H1 (cell line): ENCODE measurements at regions not wholly inside any gene's neighbourhood (a gene's known extent, or its start where the extent isn't known, plus 50 kb on each side); places are given as distances from the start of the nearest gene placed in this dataset.

Experiments used
- CTCF ChIA-PET: fragments of 300-600 bp; sonication (Branson Sonifier 250); formaldehyde crosslinking; loops from one replicate; lab custom pipeline; 2021; ENCODE audit not compliant: partially characterized antibody; lab: Charles Lee
- POLR2A ChIA-PET: fragments of 300-600 bp; sonication (Branson Sonifier 250); formaldehyde crosslinking; loops from one replicate; lab custom pipeline; 2021; ENCODE audit warnings: inconsistent platforms; ENCODE audit not compliant: partially characterized antibody; lab: Charles Lee
- DNase-seq, 2 experiments: peaks; one replicate each; pipeline versions ENCODE4 v3.0.0 to v3.0.0-alpha.2; 2010 to 2022; ENCODE audit warnings: low spot score in 2 of 2, low read depth in 1 of 2, mixed read lengths in 1 of 2
- FAIRE-seq: peaks from 2 replicates; lab custom pipeline; 2011; peaks lifted over from hg19 to GRCh38; lab: Jason Lieb, UNC
- H2AFZ ChIP-seq: 2 replicates; pipeline ENCODE4 v1.8.1; 2012; ENCODE audit warnings: low read length, inconsistent platforms
- H2AK5ac ChIP-seq: 2 replicates; pipeline ENCODE4 v1.6.1; 2013; ENCODE audit warnings: low read depth, low read length
- H2BK120ac ChIP-seq: replicated peaks from 2 replicates; pipeline ENCODE3; 2013; ENCODE audit warnings: low read depth, low read length, inconsistent platforms
- H2BK12ac ChIP-seq: 2 replicates; pipeline ENCODE4 v1.6.1; 2013; ENCODE audit warnings: low read depth, low read length
- H2BK15ac ChIP-seq: 2 replicates; pipeline ENCODE4 v1.6.1; 2013; ENCODE audit warnings: low read length
- H2BK20ac ChIP-seq: 2 replicates; pipeline ENCODE4 v1.6.1; 2013; ENCODE audit warnings: low read length
- H2BK5ac ChIP-seq: 2 replicates; pipeline ENCODE4 v1.6.1; 2013; ENCODE audit warnings: low read depth, low read length
- H3K14ac ChIP-seq: 2 replicates; pipeline ENCODE4 v1.6.1; 2013; ENCODE audit warnings: inconsistent platforms; ENCODE audit not compliant: insufficient read length
- H3K18ac ChIP-seq: 2 replicates; pipeline ENCODE4 v1.6.1; 2013; ENCODE audit warnings: low read length; ENCODE audit errors: extremely low read depth
- H3K23ac ChIP-seq: 2 replicates; pipeline ENCODE4 v1.6.1; 2013; ENCODE audit warnings: inconsistent platforms; ENCODE audit not compliant: insufficient read length
- H3K23me2 ChIP-seq: 2 replicates; pipeline ENCODE4 v1.6.1; 2013; ENCODE audit warnings: low read depth, low read length
- H3K27ac ChIP-seq: 2 replicates; pipeline ENCODE4 v1.6.1; 2011; ENCODE audit warnings: low read depth, low read length, inconsistent platforms
- H3K27me3 ChIP-seq, 4 experiments: replicated peaks in 1 of 4; 1 replicate in 1 of 4; 2 replicates in 3 of 4; pipeline versions ENCODE4 v1.6.1 to v1.8.1; 2011 to 2013; ENCODE audit warnings: low read length in 3 of 4, mild to moderate bottlenecking in 3 of 4, inconsistent platforms in 2 of 4, mixed read lengths in 2 of 4, moderate library complexity in 1 of 4; ENCODE audit not compliant: control insufficient read depth in 3 of 4, insufficient read depth in 3 of 4; ENCODE audit errors: extremely low read depth in 1 of 4
- H3K36me3 ChIP-seq, 4 experiments: 2 replicates each; pipeline versions ENCODE4 v1.6.1 to v1.8.1; 2011 to 2013; ENCODE audit warnings: mild to moderate bottlenecking in 4 of 4, low read length in 3 of 4, moderate library complexity in 2 of 4, control low read depth in 1 of 4, inconsistent platforms in 1 of 4; ENCODE audit not compliant: insufficient read depth in 4 of 4, control insufficient read depth in 2 of 4
- H3K4ac ChIP-seq: replicated peaks from 2 replicates; pipeline ENCODE3; 2013; ENCODE audit warnings: low read length, low read depth, mixed read lengths, inconsistent platforms; ENCODE audit not compliant: insufficient read length
- H3K4me1 ChIP-seq, 4 experiments: replicated peaks in 1 of 4; 1 replicate in 1 of 4; 2 replicates in 3 of 4; pipeline versions ENCODE4 v1.6.1 to v1.8.1; 2011 to 2013; ENCODE audit warnings: low read length in 3 of 4, inconsistent platforms in 2 of 4, mixed read lengths in 1 of 4; ENCODE audit not compliant: insufficient read depth in 4 of 4, control insufficient read depth in 3 of 4
- H3K4me2 ChIP-seq, 2 experiments: 2 replicates each; pipeline versions ENCODE4 v1.6.1 to v1.8.1; 2011 to 2013; ENCODE audit warnings: low read depth in 2 of 2, low read length in 2 of 2, control low read depth in 1 of 2, inconsistent platforms in 1 of 2, mild to moderate bottlenecking in 1 of 2; ENCODE audit not compliant: insufficient read depth in 1 of 2
- H3K4me3 ChIP-seq, 4 experiments: fragments of 200-600, 300-600 bp in 1 of 4; sonication (generic), shearing (Covaris generic), sonication (Bioruptor Twin) in 1 of 4; 2 replicates each; pipeline versions ENCODE4 v1.5.1 to v1.8.1; 2011 to 2016; ENCODE audit warnings: low read length in 4 of 4, low read depth in 3 of 4, control low read depth in 2 of 4, inconsistent platforms in 2 of 4, mild to moderate bottlenecking in 2 of 4, mixed read lengths in 1 of 4, moderate library complexity in 1 of 4; ENCODE audit not compliant: insufficient read depth in 2 of 4; ENCODE audit errors: extremely low read depth in 1 of 4
- H3K56ac ChIP-seq: replicated peaks from 2 replicates; pipeline ENCODE3; 2013; ENCODE audit warnings: low read depth, mild to moderate bottlenecking, mixed read lengths, low read length, inconsistent platforms; ENCODE audit not compliant: insufficient read length
- H3K79me1 ChIP-seq: 2 replicates; pipeline ENCODE4 v1.6.1; 2013; ENCODE audit warnings: low read depth, low read length, control low read depth
- H3K79me2 ChIP-seq, 2 experiments: 2 replicates each; pipeline versions ENCODE4 v1.6.1 to v1.8.1; 2012 to 2013; ENCODE audit warnings: low read length in 2 of 2, mild to moderate bottlenecking in 2 of 2, inconsistent platforms in 1 of 2; ENCODE audit not compliant: insufficient read depth in 2 of 2, control insufficient read depth in 1 of 2
- H3K9ac ChIP-seq, 4 experiments: replicated peaks in 1 of 4; 1 replicate in 1 of 4; 2 replicates in 3 of 4; pipeline versions ENCODE4 v1.6.1 to v1.8.1; 2011 to 2013; ENCODE audit warnings: low read depth in 3 of 4, low read length in 3 of 4, control low read depth in 2 of 4, mild to moderate bottlenecking in 2 of 4, moderate library complexity in 2 of 4, inconsistent platforms in 1 of 4; ENCODE audit errors: extremely low read depth in 1 of 4
- H3K9me3 ChIP-seq, 2 experiments: 2 replicates each; pipeline versions ENCODE4 v1.6.1 to v1.8.1; 2012 to 2013; ENCODE audit warnings: mild to moderate bottlenecking in 2 of 2, moderate library complexity in 2 of 2, control low read depth in 1 of 2, inconsistent platforms in 1 of 2, low read depth in 1 of 2, low read length in 1 of 2, mixed read lengths in 1 of 2; ENCODE audit not compliant: insufficient read depth in 2 of 2
- H4K20me1 ChIP-seq, 2 experiments: replicated peaks in 1 of 2; 2 replicates each; pipeline versions ENCODE3 to v1.8.1; 2011 to 2013; ENCODE audit warnings: inconsistent platforms in 2 of 2, low read length in 2 of 2, mild to moderate bottlenecking in 1 of 2; ENCODE audit not compliant: insufficient read depth in 2 of 2, control insufficient read depth in 1 of 2
- H4K5ac ChIP-seq: 2 replicates; pipeline ENCODE4 v1.6.1; 2013; ENCODE audit warnings: low read length, low read depth, mixed read lengths, inconsistent platforms; ENCODE audit not compliant: insufficient read length
- H4K8ac ChIP-seq: 2 replicates; pipeline ENCODE4 v1.8.0; 2013; ENCODE audit warnings: mild to moderate bottlenecking, moderate library complexity, low read length, inconsistent platforms; ENCODE audit not compliant: insufficient read depth; ENCODE audit errors: extremely low read depth
- H4K91ac ChIP-seq: replicated peaks from 2 replicates; pipeline ENCODE3; 2013; ENCODE audit warnings: low read length, mixed read lengths, inconsistent platforms; ENCODE audit not compliant: insufficient read length
- CBX8 ChIP-seq: fragments of 300-800, 300-1000 bp; sonication (generic); IDR thresholded peaks from 2 replicates; pipeline ENCODE4 v1.7.1; 2016; ENCODE audit warnings: low read depth, low read length, borderline replicate concordance
- KDM5A ChIP-seq: fragments of 200-600 bp; IDR thresholded peaks from 2 replicates; pipeline ENCODE4 v1.7.1; 2012; ENCODE audit warnings: mild to moderate bottlenecking, low read length, inconsistent platforms, mixed read lengths
- MAFK ChIP-seq: IDR thresholded peaks from 2 replicates; pipeline ENCODE4 v1.6.1; 2012; ENCODE audit warnings: low read depth, mild to moderate bottlenecking, improper control_type of control experiment, low read length
- SIN3A ChIP-seq, 2 experiments: IDR thresholded peaks in 1 of 2; conservative IDR thresholded peaks in 1 of 2; 2 replicates each; pipeline ENCODE4 v1.6.1; 2011 to 2012; ENCODE audit warnings: low read length in 2 of 2, improper control_type of control experiment in 1 of 2, low read depth in 1 of 2, mild to moderate bottlenecking in 1 of 2
- SRF ChIP-seq: IDR thresholded peaks from 2 replicates; pipeline ENCODE4 v1.6.1; 2011; ENCODE audit warnings: mild to moderate bottlenecking, low read depth, low read length, moderate library complexity
- TCF12 ChIP-seq: IDR thresholded peaks from 2 replicates; pipeline ENCODE4 v1.6.1; 2011; ENCODE audit warnings: low read depth, mild to moderate bottlenecking, low read length
- WGBS, 2 experiments: shearing (Covaris generic) in 1 of 2; methylation state at CpG; one replicate each; pipeline versions ENCODE4 v1.1.6 to v1.1.7; 2013 to 2015; ENCODE audit warnings: low lambda C conversion rate in 2 of 2, mixed read lengths in 2 of 2, inconsistent platforms in 1 of 2, low coverage in 1 of 2, missing lambda C conversion rate in 1 of 2; ENCODE audit not compliant: insufficient replicate concordance in 2 of 2, insufficient coverage in 1 of 2, insufficient read length in 1 of 2; ENCODE audit errors: extremely low coverage in 1 of 2, missing lambda C conversion rate in 1 of 2; 5-methylcytosine and 5-hydroxymethylcytosine counted together
- TF ChIP-seq, protein P1 (sequence below): IDR thresholded peaks from 2 replicates; pipeline ENCODE4 v1.6.1; 2011; ENCODE audit warnings: low read depth, mild to moderate bottlenecking, low read length; ENCODE audit not compliant: insufficient read depth
- TF ChIP-seq, protein P2 (sequence below): IDR thresholded peaks from 2 replicates; pipeline ENCODE4 v1.6.1; 2012; ENCODE audit warnings: low read length, inconsistent platforms
- TF ChIP-seq, protein P3 (sequence below): IDR thresholded peaks from 2 replicates; pipeline ENCODE4 v1.6.1; 2011; ENCODE audit warnings: low read length, improper control_type of control experiment

DNA sequence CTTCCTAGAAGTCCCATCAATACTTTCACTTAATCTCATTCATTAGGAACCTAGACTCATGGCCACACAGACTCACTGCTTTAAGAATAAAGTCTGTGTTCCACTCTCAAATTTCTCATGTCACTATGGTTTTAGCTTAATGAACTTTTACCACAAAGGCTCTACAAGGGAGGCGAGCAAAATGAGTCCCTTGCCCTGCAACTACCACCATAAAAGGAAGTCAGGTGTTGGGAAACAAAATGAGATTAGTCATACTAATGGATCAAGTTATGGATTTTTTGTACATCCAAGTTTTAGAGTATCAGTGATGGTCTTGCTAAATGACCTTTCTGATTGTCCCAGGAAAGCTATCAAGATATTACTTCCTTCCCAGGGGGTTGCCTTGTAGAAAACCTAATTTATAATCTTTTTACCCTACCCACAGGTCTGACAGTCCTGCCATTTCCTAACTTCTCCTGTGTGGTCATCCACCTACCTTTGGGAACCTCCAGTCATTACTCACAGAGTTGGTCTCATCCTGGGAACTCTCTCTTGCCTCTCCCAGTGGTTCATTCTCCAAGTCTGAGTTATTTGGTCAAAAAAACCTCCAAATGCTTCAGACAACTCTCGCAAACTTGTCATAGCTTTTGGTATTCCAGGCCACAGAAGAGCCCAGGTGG lies 51.8 kb upstream of the SLC16A1 start:
- Histone ChIP-seq H2AK5ac (no peak overlapping the region), H2BK12ac (no peak overlapping the region), H3K18ac (no peak overlapping the region), H3K9ac (no peak overlapping the region), H3K56ac (no peak overlapping the region), H4K8ac (no peak overlapping the region), H3K79me2 (no peaks in the 10 kb centered on the region), H2BK5ac (no peak overlapping the region), H4K20me1 (no peaks in the 10 kb centered on the region), H3K23ac (no peak overlapping the region), H4K91ac (no peak overlapping the region), H3K14ac (no peak overlapping the region), H3K23me2 (no peaks in the 10 kb centered on the region), H3K27ac (no peak overlapping the region), H3K4me2 (no peak overlapping the region), H2BK20ac (no peak overlapping the region), H2AFZ (no peak overlapping the region), H2BK120ac (no peak overlapping the region), H3K4me1 (no peaks in the 10 kb centered on the region), H2BK15ac (no peak overlapping the region), H4K5ac (no peak overlapping the region), H3K36me3 (peaks cover 0 to 3% (median 0%) of the 10 kb centered on the region in 4 experiments; a peak in 1 of 8 replicates), H3K4ac (no peak overlapping the region), H3K4me3 (no peak overlapping the region), H3K79me1 (no peaks in the 10 kb centered on the region), H3K27me3 (no peaks in the 10 kb centered on the region), H3K9me3 (no peaks in the 10 kb centered on the region)
- no peak for DNase-seq
- ChIA-PET POLR2A (interaction anchor here (1.0 to 1.5 kb wide), 2 partner anchors 9 to 19 kb away, joined by 3 to 4 read pairs; no protein-coding TSS in a partner anchor), CTCF (interaction anchor here (1.5 kb wide), 1 partner anchor 78 kb away, joined by 3 read pairs; no protein-coding TSS in a partner anchor)
- WGBS, 2 experiments, result 100% methylated on average over 2 of the region's 2 CpGs; no CpG with 5 or more reads in 1 of the 2 experiments
- no peak for FAIRE-seq
- TF ChIP-seq, protein P1, sequence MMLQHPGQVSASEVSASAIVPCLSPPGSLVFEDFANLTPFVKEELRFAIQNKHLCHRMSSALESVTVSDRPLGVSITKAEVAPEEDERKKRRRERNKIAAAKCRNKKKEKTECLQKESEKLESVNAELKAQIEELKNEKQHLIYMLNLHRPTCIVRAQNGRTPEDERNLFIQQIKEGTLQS, result no peak
- no peak for TF ChIP-seq SIN3A (conservative IDR thresholded peaks at IDR 0.05 in 1 of 2, IDR thresholded peaks at IDR 0.05 in 1 of 2; ENCODE audit: low read depth in 1 of 2, low read length in 2 of 2)
- no peak for TF ChIP-seq KDM5A
- TF ChIP-seq CBX8, result no peak
- TF ChIP-seq SRF, result no peak
- TF ChIP-seq MAFK, result no peak
- TF ChIP-seq TCF12, result no peak
- TF ChIP-seq, protein P2, sequence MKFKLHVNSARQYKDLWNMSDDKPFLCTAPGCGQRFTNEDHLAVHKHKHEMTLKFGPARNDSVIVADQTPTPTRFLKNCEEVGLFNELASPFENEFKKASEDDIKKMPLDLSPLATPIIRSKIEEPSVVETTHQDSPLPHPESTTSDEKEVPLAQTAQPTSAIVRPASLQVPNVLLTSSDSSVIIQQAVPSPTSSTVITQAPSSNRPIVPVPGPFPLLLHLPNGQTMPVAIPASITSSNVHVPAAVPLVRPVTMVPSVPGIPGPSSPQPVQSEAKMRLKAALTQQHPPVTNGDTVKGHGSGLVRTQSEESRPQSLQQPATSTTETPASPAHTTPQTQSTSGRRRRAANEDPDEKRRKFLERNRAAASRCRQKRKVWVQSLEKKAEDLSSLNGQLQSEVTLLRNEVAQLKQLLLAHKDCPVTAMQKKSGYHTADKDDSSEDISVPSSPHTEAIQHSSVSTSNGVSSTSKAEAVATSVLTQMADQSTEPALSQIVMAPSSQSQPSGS, result no peak
- TF ChIP-seq, protein P3, sequence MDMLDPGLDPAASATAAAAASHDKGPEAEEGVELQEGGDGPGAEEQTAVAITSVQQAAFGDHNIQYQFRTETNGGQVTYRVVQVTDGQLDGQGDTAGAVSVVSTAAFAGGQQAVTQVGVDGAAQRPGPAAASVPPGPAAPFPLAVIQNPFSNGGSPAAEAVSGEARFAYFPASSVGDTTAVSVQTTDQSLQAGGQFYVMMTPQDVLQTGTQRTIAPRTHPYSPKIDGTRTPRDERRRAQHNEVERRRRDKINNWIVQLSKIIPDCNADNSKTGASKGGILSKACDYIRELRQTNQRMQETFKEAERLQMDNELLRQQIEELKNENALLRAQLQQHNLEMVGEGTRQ, result no peak
